Muscle of leg (tissue), 3 donors: ENCODE measurements at regions not wholly inside any gene's neighbourhood (a gene's known extent, or its start where the extent isn't known, plus 50 kb on each side); places are given as distances from the start of the nearest gene placed in this dataset.
A peak's percentile ranks its signal among the peaks of the same experiment; 100 is the strongest.

Experiments
- DNase-seq: peaks from one replicate; pipeline ENCODE4 v3.0.0; 2013
- H3K27ac ChIP-seq: one replicate; pipeline ENCODE4 v1.5.1; 2013; ENCODE audit warnings: mild to moderate bottlenecking, low read length, control low read depth
- H3K27me3 ChIP-seq: one replicate; pipeline ENCODE4 v1.6.1; 2013; ENCODE audit warnings: low read length; ENCODE audit not compliant: control insufficient read depth, insufficient read depth
- H3K36me3 ChIP-seq: one replicate; pipeline ENCODE4 v1.6.1; 2013; ENCODE audit warnings: low read length; ENCODE audit not compliant: control insufficient read depth, insufficient read depth
- H3K4me1 ChIP-seq: one replicate; pipeline ENCODE4 v1.6.1; 2013; ENCODE audit warnings: low read length; ENCODE audit not compliant: control insufficient read depth, insufficient read depth
- H3K4me3 ChIP-seq: one replicate; pipeline ENCODE4 v1.5.1; 2013; ENCODE audit warnings: low read length, control low read depth
- H3K9me3 ChIP-seq: replicated peaks from 2 replicates; pipeline ENCODE4 v1.6.1; 2013; ENCODE audit warnings: low read depth, low read length; ENCODE audit not compliant: control insufficient read depth
- WGBS: methylation state at CpG from one replicate; pipeline ENCODE4 v1.1.5; 2013; ENCODE audit warnings: missing lambda C conversion rate; ENCODE audit not compliant: insufficient coverage; 5-methylcytosine and 5-hydroxymethylcytosine counted together

GRCh38 chr7:117995850-117996650 is 122.8 kb upstream of the CTTNBP2 start:
- no peak overlapping the region for H3K27ac ChIP-seq
- WGBS: 79% methylated on average over 5 of the region's 8 CpGs
- H3K4me1 ChIP-seq: no peaks in the 10 kb centered on the region
- H3K9me3 ChIP-seq: no peaks in the 10 kb centered on the region
- no peak for DNase-seq
- no peaks in the 10 kb centered on the region for H3K27me3 ChIP-seq
- no peaks in the 10 kb centered on the region for H3K36me3 ChIP-seq
- H3K4me3 ChIP-seq: no peak overlapping the region

- Histone ChIP-seq H3K9me3 (no peaks in the 10 kb centered on the region), H3K36me3 (no peaks in the 10 kb centered on the region), H3K4me3 (no peak overlapping the region), H3K27ac (no peak overlapping the region), H3K4me1 (no peaks in the 10 kb centered on the region), H3K27me3 (no peaks in the 10 kb centered on the region)
- no CpG with 5 or more reads among the region's 7 CpGs for WGBS
- no peak for DNase-seq
These were observed 124.9 kb upstream of the CTTNBP2 start for GRCh38 chr7:117997862-117998825.

- Histone ChIP-seq H3K4me3 (no peak overlapping the region), H3K27me3 (no peaks in the 10 kb centered on the region), H3K27ac (no peak overlapping the region), H3K9me3 (no peaks in the 10 kb centered on the region), H3K4me1 (no peaks in the 10 kb centered on the region), H3K36me3 (no peaks in the 10 kb centered on the region)
- DNase-seq: no peak
- WGBS: 50% methylated on average over 2 of the region's 6 CpGs
These were observed 127.4 kb upstream of the CTTNBP2 start for GRCh38 chr7:118000480-118001202.

GRCh38 chr7:118003476-118003875 is 130.2 kb upstream of the CTTNBP2 start:
- WGBS: 27% methylated on average over 1 of the region's 1 CpG
- H3K27me3 ChIP-seq: no peaks in the 10 kb centered on the region
- DNase-seq: peak; percentile 21
- no peak overlapping the region for H3K4me3 ChIP-seq
- no peaks in the 10 kb centered on the region for H3K36me3 ChIP-seq
- no peak overlapping the region for H3K27ac ChIP-seq
- no peaks in the 10 kb centered on the region for H3K4me1 ChIP-seq
- no peaks in the 10 kb centered on the region for H3K9me3 ChIP-seq

- Histone ChIP-seq H3K4me1 (no peaks in the 10 kb centered on the region), H3K9me3 (no peaks in the 10 kb centered on the region), H3K27me3 (no peaks in the 10 kb centered on the region), H3K36me3 (no peaks in the 10 kb centered on the region), H3K27ac (no peak overlapping the region), H3K4me3 (no peak overlapping the region)
- no peak for DNase-seq
- 36% methylated on average over 3 of the region's 4 CpGs for WGBS
These were observed 131.8 kb upstream of the CTTNBP2 start for GRCh38 chr7:118005026-118005425.

GRCh38 chr7:118006979-118007378 is 133.7 kb upstream of the CTTNBP2 start:
- no peak overlapping the region for H3K27ac ChIP-seq
- no peaks in the 10 kb centered on the region for H3K4me1 ChIP-seq
- H3K9me3 ChIP-seq: no peaks in the 10 kb centered on the region
- DNase-seq: no peak
- H3K4me3 ChIP-seq: no peak overlapping the region
- WGBS: 33% methylated on average over 2 of the region's 5 CpGs
- H3K36me3 ChIP-seq: no peaks in the 10 kb centered on the region
- no peaks in the 10 kb centered on the region for H3K27me3 ChIP-seq

GRCh38 chr7:118009419-118009818 is 136.2 kb upstream of the CTTNBP2 start:
- H3K27me3 ChIP-seq: no peaks in the 10 kb centered on the region
- no peaks in the 10 kb centered on the region for H3K36me3 ChIP-seq
- DNase-seq: no peak
- H3K4me1 ChIP-seq: no peaks in the 10 kb centered on the region
- H3K27ac ChIP-seq: no peak overlapping the region
- H3K9me3 ChIP-seq: no peaks in the 10 kb centered on the region
- no peak overlapping the region for H3K4me3 ChIP-seq
- WGBS: no CpG with 5 or more reads among the region's 2 CpGs

GRCh38 chr7:118011652-118012051 is 138.4 kb upstream of the CTTNBP2 start:
- no peaks in the 10 kb centered on the region for H3K27me3 ChIP-seq
- DNase-seq: no peak
- WGBS: 90% methylated on average over 2 of the region's 3 CpGs
- peaks cover 2% of the 10 kb centered on the region for H3K9me3 ChIP-seq
- no peaks in the 10 kb centered on the region for H3K36me3 ChIP-seq
- no peak overlapping the region for H3K4me3 ChIP-seq
- H3K27ac ChIP-seq: no peak overlapping the region
- no peaks in the 10 kb centered on the region for H3K4me1 ChIP-seq

GRCh38 chr7:118013252-118014010 is 140.2 kb upstream of the CTTNBP2 start:
- Histone ChIP-seq H3K9me3 (peaks cover 5% of the 10 kb centered on the region), H3K27me3 (no peaks in the 10 kb centered on the region), H3K4me1 (no peaks in the 10 kb centered on the region), H3K27ac (no peak overlapping the region), H3K36me3 (no peaks in the 10 kb centered on the region), H3K4me3 (no peak overlapping the region)
- no peak for DNase-seq
- WGBS: 67% methylated on average over 1 of the region's 2 CpGs
